ENCODE measurements at regions not wholly inside any gene's neighbourhood (a gene's known extent, or its start where the extent isn't known, plus 50 kb on each side); places are given as distances from the start of the nearest gene placed in this dataset.

DNA sequence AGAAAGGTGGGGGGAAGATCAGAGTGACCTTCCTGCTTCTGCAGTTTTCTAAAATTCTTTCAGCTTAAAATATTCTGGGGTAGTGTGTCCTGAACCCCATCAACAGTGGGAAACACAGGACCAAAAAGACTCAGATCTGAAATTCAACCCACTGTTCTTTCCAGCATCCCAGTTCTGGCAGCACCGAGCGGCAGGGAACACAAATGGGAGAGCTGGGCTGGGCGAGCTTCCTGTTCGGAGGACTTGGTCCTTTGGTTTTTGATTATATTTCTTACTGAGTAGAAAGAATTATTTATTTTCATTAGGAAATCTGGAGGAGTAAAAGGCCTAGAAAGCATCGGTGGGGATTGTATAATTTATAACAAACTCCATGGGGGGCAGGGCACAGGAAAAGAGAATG, 239.1 kb downstream of the COG6 start:
- POLR2A ChIA-PET: interaction anchor here (0.6 kb wide), 1 partner anchor 21 kb away, joined by 6 read pairs; no protein-coding TSS in a partner anchor
- Histone ChIP-seq H3K36me3 (ENCODE audit: control insufficient read depth in 2 of 2, insufficient read depth in 1 of 2, low read length in 2 of 2) (no peaks in the 10 kb centered on the region), H3K4me1 (ENCODE audit: control insufficient read depth, insufficient read depth, low read length) (no peaks in the 10 kb centered on the region), H3K4me3 (ENCODE audit: low read depth, low read length) (no peak overlapping the region), H3K9me3 (ENCODE audit: control insufficient read depth, insufficient read depth, low read depth, low read length) (no peaks in the 10 kb centered on the region), H3K27ac (ENCODE audit: extremely low read depth, low read depth, low read length) (no peak overlapping the region)
- CTCF ChIA-PET: interaction anchor here (0.5 kb wide), 1 partner anchor 187 kb away, joined by 3 read pairs; no protein-coding TSS in a partner anchor
- no peak for TF ChIP-seq ZNF747 (tag by site-specific recombination; IDR thresholded peaks at IDR 0.05)
- no peak for TF ChIP-seq ZNF133 (tag by site-specific recombination; IDR thresholded peaks at IDR 0.05)
- no peak for TF ChIP-seq SP3 (tag by site-specific recombination; IDR thresholded peaks at IDR 0.05)
- TF ChIP-seq KLF8 (tag by site-specific recombination; IDR thresholded peaks at IDR 0.05): no peak
- no peak for TF ChIP-seq GLI4 (tag by site-specific recombination; IDR thresholded peaks at IDR 0.05)
- TF ChIP-seq ZNF843 (tag by site-specific recombination; IDR thresholded peaks at IDR 0.05): no peak
- no peak for TF ChIP-seq FEZF1 (tag by site-specific recombination; IDR thresholded peaks at IDR 0.05)
- TF ChIP-seq ZNF394 (tag by site-specific recombination; IDR thresholded peaks at IDR 0.05; ENCODE audit: borderline replicate concordance): no peak
- no peak for TF ChIP-seq ZNF211 (tag by site-specific recombination; IDR thresholded peaks at IDR 0.05; ENCODE audit: low read depth)
- TF ChIP-seq ZNF707 (tag by site-specific recombination; IDR thresholded peaks at IDR 0.05): no peak
- no peak for TF ChIP-seq PRDM10 (tag by site-specific recombination; IDR thresholded peaks at IDR 0.05)
- no peak for TF ChIP-seq ZNF266 (tag by site-specific recombination; IDR thresholded peaks at IDR 0.05; ENCODE audit: low read depth)
- TF ChIP-seq, protein P1, sequence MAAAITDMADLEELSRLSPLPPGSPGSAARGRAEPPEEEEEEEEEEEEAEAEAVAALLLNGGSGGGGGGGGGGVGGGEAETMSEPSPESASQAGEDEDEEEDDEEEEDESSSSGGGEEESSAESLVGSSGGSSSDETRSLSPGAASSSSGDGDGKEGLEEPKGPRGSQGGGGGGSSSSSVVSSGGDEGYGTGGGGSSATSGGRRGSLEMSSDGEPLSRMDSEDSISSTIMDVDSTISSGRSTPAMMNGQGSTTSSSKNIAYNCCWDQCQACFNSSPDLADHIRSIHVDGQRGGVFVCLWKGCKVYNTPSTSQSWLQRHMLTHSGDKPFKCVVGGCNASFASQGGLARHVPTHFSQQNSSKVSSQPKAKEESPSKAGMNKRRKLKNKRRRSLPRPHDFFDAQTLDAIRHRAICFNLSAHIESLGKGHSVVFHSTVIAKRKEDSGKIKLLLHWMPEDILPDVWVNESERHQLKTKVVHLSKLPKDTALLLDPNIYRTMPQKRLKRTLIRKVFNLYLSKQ (tag by site-specific recombination; IDR thresholded peaks at IDR 0.05; ENCODE audit: borderline replicate concordance): no peak
- no peak for TF ChIP-seq YY2 (tag by site-specific recombination; IDR thresholded peaks at IDR 0.05)
- no peak for TF ChIP-seq ZBTB1 (tag by site-specific recombination; IDR thresholded peaks at IDR 0.05)
- TF ChIP-seq, protein P2, sequence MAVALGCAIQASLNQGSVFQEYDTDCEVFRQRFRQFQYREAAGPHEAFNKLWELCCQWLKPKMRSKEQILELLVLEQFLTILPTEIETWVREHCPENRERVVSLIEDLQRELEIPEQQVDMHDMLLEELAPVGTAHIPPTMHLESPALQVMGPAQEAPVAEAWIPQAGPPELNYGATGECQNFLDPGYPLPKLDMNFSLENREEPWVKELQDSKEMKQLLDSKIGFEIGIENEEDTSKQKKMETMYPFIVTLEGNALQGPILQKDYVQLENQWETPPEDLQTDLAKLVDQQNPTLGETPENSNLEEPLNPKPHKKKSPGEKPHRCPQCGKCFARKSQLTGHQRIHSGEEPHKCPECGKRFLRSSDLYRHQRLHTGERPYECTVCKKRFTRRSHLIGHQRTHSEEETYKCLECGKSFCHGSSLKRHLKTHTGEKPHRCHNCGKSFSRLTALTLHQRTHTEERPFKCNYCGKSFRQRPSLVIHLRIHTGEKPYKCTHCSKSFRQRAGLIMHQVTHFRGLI (tag by site-specific recombination; IDR thresholded peaks at IDR 0.05): no peak
- TF ChIP-seq ZSCAN16 (tag by site-specific recombination; IDR thresholded peaks at IDR 0.05): no peak
- no peak for TF ChIP-seq ZFP41 (tag by site-specific recombination; IDR thresholded peaks at IDR 0.05; ENCODE audit: borderline replicate concordance)
- TF ChIP-seq ZNF529 (tag by site-specific recombination; IDR thresholded peaks at IDR 0.05; ENCODE audit: insufficient replicate concordance): no peak
- no peak for TF ChIP-seq ZNF548 (tag by site-specific recombination; IDR thresholded peaks at IDR 0.05)

DNA sequence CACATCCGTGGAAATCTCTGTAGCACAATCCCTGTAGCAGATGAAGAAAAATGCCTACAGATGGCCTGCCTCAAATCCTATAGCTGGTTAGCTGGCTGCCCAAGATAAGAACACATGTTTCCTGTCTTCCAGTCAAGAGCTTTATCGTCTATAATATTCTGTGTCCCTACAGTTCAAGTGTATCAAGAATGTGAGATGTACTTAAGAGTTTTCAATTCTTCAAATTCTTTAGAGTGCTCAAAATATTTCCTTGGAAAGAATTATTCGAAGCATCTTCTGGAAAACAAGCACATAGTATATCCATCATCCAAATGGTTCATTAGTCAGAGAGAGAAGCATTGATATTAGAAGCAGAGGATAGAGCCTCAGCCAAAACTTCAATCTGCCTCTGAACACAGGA, 239.8 kb downstream of the COG6 start:
- no peaks in the 10 kb centered on the region for H3K36me3 ChIP-seq (ENCODE audit: control insufficient read depth in 2 of 2, insufficient read depth in 1 of 2, low read length in 2 of 2)
- no peak for TF ChIP-seq TCF7L2 (IDR thresholded peaks at IDR 0.05; ENCODE audit: borderline replicate concordance, low read depth, low read length)
- TF ChIP-seq ZNF202 (tag by site-specific recombination; IDR thresholded peaks at IDR 0.05; ENCODE audit: borderline replicate concordance): no peak
- no peak for TF ChIP-seq ZNF792 (tag by site-specific recombination; IDR thresholded peaks at IDR 0.05)
- TF ChIP-seq ZNF112 (tag by site-specific recombination; IDR thresholded peaks at IDR 0.05): no peak
- no peak for TF ChIP-seq OVOL3 (tag by site-specific recombination; IDR thresholded peaks at IDR 0.05)
- no peak for TF ChIP-seq ZNF701 (tag by site-specific recombination; IDR thresholded peaks at IDR 0.05)
- no peak for TF ChIP-seq ZNF768 (tag by site-specific recombination; IDR thresholded peaks at IDR 0.05)
- TF ChIP-seq ZNF677 (tag by site-specific recombination; IDR thresholded peaks at IDR 0.05): no peak
- TF ChIP-seq, protein P3, sequence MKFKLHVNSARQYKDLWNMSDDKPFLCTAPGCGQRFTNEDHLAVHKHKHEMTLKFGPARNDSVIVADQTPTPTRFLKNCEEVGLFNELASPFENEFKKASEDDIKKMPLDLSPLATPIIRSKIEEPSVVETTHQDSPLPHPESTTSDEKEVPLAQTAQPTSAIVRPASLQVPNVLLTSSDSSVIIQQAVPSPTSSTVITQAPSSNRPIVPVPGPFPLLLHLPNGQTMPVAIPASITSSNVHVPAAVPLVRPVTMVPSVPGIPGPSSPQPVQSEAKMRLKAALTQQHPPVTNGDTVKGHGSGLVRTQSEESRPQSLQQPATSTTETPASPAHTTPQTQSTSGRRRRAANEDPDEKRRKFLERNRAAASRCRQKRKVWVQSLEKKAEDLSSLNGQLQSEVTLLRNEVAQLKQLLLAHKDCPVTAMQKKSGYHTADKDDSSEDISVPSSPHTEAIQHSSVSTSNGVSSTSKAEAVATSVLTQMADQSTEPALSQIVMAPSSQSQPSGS (tag by site-specific recombination; IDR thresholded peaks at IDR 0.05; ENCODE audit: low read depth): no peak
- no peak for TF ChIP-seq ZNF560 (tag by site-specific recombination; IDR thresholded peaks at IDR 0.05; ENCODE audit: borderline replicate concordance)
- no peak for TF ChIP-seq ZNF501 (tag by site-specific recombination; IDR thresholded peaks at IDR 0.05)

More for the DNA sequence above, 239.8 kb downstream of the COG6 start:
- CTCF ChIA-PET: no interaction called here
- Histone ChIP-seq H3K9me3 (ENCODE audit: control insufficient read depth, insufficient read depth, low read depth, low read length) (no peaks in the 10 kb centered on the region), H3K4me1 (ENCODE audit: control insufficient read depth, insufficient read depth, low read length) (peaks cover 4% of the 10 kb centered on the region; the same call in 1 of the 2 replicates), H3K4me3 (ENCODE audit: low read depth, low read length) (no peak overlapping the region), H3K27ac (ENCODE audit: extremely low read depth, low read depth, low read length) (no peak overlapping the region)
- POLR2A ChIA-PET: no interaction called here
